Vagina (tissue), 2 donors: ENCODE measurements at regions not wholly inside any gene's neighbourhood (a gene's known extent, or its start where the extent isn't known, plus 50 kb on each side); places are given as distances from the start of the nearest gene placed in this dataset.

ENCODE experiments used
- CTCF ChIP-seq, 3 experiments: fragments of 450-650 bp in 2 of 3; fragments of 200-600 bp in 1 of 3; sonication (generic) in 1 of 3; IDR thresholded peaks; one replicate each; pipeline ENCODE4 v1.5.1; 2017 to 2019; ENCODE audit warnings: antibody characterized with exemption in 3 of 3, mild to moderate bottlenecking in 2 of 3, moderate library complexity in 2 of 3
- POLR2A ChIP-seq, 2 donors: fragments of 450-650 bp; IDR thresholded peaks; one replicate each; pipeline ENCODE4 v1.6.1; 2017; ENCODE audit warnings: antibody characterized with exemption in 2 of 2, mild to moderate bottlenecking in 2 of 2, moderate library complexity in 2 of 2
- POLR2AphosphoS5 ChIP-seq, 2 donors: sonication (generic); formaldehyde crosslinking; IDR thresholded peaks; one replicate each; pipeline ENCODE4 v1.9.0; 2017; ENCODE audit warnings: antibody characterized with exemption in 2 of 2, mild to moderate bottlenecking in 2 of 2, low read depth in 1 of 2; ENCODE audit not compliant: insufficient read depth in 1 of 2

GRCh38 chr2:59084326-59084725 is 843.2 kb upstream of the FANCL start:
- TF ChIP-seq CTCF (IDR thresholded peaks at IDR 0.05) (no peak), POLR2AphosphoS5 (IDR thresholded peaks at IDR 0.05; ENCODE audit: insufficient read depth in 1 of 2, low read depth in 1 of 2) (no peak), POLR2A (IDR thresholded peaks at IDR 0.05) (no peak)
